Activated B cell treated with CpG ODN at 0.5 μM for 24 hours (primary cell): ENCODE measurements at regions not wholly inside any gene's neighbourhood (a gene's known extent, or its start where the extent isn't known, plus 50 kb on each side); places are given as distances from the start of the nearest gene placed in this dataset.

Experiments
- ATAC-seq: fragments of 200-7000 bp; cut with Tn5 transposase; one replicate; pipeline ENCODE4 v1.10.0; 2021; ENCODE audit warnings: low read depth, mild to moderate bottlenecking, moderate library complexity
- CTCF ChIA-PET: fragments of 350-600 bp; sonication (Branson Sonifier 250); formaldehyde crosslinking; loops from one replicate; lab custom pipeline; 2021; ENCODE audit warnings: antibody characterized with exemption; lab: Charles Lee
- POLR2A ChIA-PET: fragments of 350-600 bp; sonication (Branson Sonifier 250); formaldehyde crosslinking; loops from one replicate; lab custom pipeline; 2021; ENCODE audit warnings: antibody characterized with exemption; lab: Charles Lee
- DNase-seq: peaks from one replicate; pipeline ENCODE4 v3.0.0; 2022
- H3K27ac Mint-ChIP-seq: one replicate; pipeline ENCODE4 v1.8.0; 2020; ENCODE audit warnings: mixed read lengths
- H3K27me3 Mint-ChIP-seq: one replicate; pipeline ENCODE4 v1.8.0; 2021; ENCODE audit warnings: mixed read lengths
- H3K36me3 Mint-ChIP-seq: one replicate; pipeline ENCODE4 v1.8.0; 2021; ENCODE audit warnings: low read depth, mixed read lengths
- H3K4me1 Mint-ChIP-seq: one replicate; pipeline ENCODE4 v1.8.0; 2021; ENCODE audit warnings: mixed read lengths
- H3K4me3 Mint-ChIP-seq: one replicate; pipeline ENCODE4 v1.8.0; 2020; ENCODE audit warnings: mild to moderate bottlenecking, mixed read lengths
- H3K9me3 Mint-ChIP-seq: one replicate; pipeline ENCODE4 v1.8.0; 2020; ENCODE audit warnings: mixed read lengths
- intact Hi-C: fragments of 100-400 bp; cut with micrococcal nuclease; formaldehyde crosslinking; loops from one replicate; pipeline ENCODE4 v1.15.1; 2024
- TF ChIP-seq, protein P1 (sequence below): fragments of 200-600 bp; IDR thresholded peaks from one replicate; pipeline ENCODE4 v1.8.0; 2022; ENCODE audit warnings: antibody characterized with exemption, mild to moderate bottlenecking

- TF ChIP-seq, protein P1, sequence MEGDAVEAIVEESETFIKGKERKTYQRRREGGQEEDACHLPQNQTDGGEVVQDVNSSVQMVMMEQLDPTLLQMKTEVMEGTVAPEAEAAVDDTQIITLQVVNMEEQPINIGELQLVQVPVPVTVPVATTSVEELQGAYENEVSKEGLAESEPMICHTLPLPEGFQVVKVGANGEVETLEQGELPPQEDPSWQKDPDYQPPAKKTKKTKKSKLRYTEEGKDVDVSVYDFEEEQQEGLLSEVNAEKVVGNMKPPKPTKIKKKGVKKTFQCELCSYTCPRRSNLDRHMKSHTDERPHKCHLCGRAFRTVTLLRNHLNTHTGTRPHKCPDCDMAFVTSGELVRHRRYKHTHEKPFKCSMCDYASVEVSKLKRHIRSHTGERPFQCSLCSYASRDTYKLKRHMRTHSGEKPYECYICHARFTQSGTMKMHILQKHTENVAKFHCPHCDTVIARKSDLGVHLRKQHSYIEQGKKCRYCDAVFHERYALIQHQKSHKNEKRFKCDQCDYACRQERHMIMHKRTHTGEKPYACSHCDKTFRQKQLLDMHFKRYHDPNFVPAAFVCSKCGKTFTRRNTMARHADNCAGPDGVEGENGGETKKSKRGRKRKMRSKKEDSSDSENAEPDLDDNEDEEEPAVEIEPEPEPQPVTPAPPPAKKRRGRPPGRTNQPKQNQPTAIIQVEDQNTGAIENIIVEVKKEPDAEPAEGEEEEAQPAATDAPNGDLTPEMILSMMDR: no peak
- intact Hi-C loops: no loop called here
- Mint-ChIP-seq H3K27ac (no peak overlapping the region), H3K4me1 (no peaks in the 10 kb centered on the region), H3K27me3 (peaks cover 5% of the 10 kb centered on the region), H3K36me3 (no peaks in the 10 kb centered on the region), H3K9me3 (no peaks in the 10 kb centered on the region), H3K4me3 (no peak overlapping the region)
- ChIA-PET CTCF (no interaction called here), POLR2A (no interaction called here)
- no peak for DNase-seq
- no peak for ATAC-seq
These were observed 120.1 kb upstream of the TNR start for GRCh38 chr1:175863299-175864050.

- Mint-ChIP-seq H3K9me3 (no peaks in the 10 kb centered on the region), H3K4me3 (no peak overlapping the region), H3K4me1 (no peaks in the 10 kb centered on the region), H3K36me3 (no peaks in the 10 kb centered on the region), H3K27me3 (peaks cover 10% of the 10 kb centered on the region), H3K27ac (no peak overlapping the region)
- ATAC-seq: no peak
- TF ChIP-seq, protein P1: no peak
- no peak for DNase-seq
- intact Hi-C loops: no loop called here
- CTCF ChIA-PET: no interaction called here
- POLR2A ChIA-PET: no interaction called here
These were observed 119.0 kb upstream of the TNR start for GRCh38 chr1:175862408-175862807.

GRCh38 chr1:175861626-175862367, 118.4 kb upstream of the TNR start:
- no peak for DNase-seq
- Mint-ChIP-seq H3K4me1 (no peaks in the 10 kb centered on the region), H3K9me3 (no peaks in the 10 kb centered on the region), H3K36me3 (no peaks in the 10 kb centered on the region), H3K4me3 (no peak overlapping the region), H3K27ac (no peak overlapping the region), H3K27me3 (peaks cover 13% of the 10 kb centered on the region)
- ChIA-PET POLR2A (no interaction called here), CTCF (no interaction called here)
- intact Hi-C loops: no loop called here
- TF ChIP-seq, protein P1: no peak
- no peak for ATAC-seq

DNA sequence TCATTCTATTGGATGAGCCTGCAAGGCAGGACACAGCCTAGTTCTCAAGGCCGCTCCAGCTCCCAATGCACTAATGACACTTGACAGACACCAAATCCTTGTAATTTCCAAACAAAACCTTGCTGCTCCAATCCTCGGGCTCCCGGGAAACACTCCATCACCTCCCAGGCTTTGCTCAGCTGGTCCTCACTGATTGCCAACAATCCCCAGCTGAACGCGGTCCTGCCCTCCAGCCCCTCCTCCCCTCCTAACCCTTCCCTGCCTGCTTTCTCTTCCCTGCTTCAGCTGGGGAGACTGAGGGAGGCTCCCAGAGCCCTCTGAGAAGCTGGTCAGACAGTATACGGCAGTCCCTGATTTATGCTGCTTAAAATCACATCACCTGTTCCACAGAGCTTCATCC, 114.4 kb upstream of the TNR start:
- Mint-ChIP-seq H3K27me3 (peaks cover 10% of the 10 kb centered on the region), H3K4me3 (no peak overlapping the region), H3K36me3 (no peaks in the 10 kb centered on the region), H3K9me3 (no peaks in the 10 kb centered on the region), H3K4me1 (no peaks in the 10 kb centered on the region), H3K27ac (no peak overlapping the region)
- DNase-seq (no peak), ATAC-seq (no peak)
- ChIA-PET POLR2A (no interaction called here), CTCF (no interaction called here)
- TF ChIP-seq, protein P1: no peak
- intact Hi-C loops: no loop called here

DNA sequence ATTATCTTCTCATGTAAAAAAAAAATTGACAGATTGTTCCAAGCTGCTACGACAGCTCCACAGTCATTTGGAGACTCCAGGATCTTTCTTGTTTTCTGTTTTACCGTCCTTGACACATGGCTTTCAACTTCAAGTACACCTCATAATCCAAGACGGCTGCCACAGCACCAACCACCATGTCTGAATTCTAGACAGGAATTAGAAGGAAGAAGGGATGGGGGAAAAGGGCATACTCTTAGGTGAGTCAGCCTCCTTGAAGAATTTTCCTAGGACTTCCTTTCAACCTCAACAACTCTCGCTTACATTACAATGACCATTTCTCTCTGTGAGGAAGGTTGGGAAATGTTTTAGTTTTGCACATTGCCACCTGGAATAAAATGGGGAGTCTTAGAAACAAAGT, 110.3 kb upstream of the TNR start:
- ChIA-PET POLR2A (no interaction called here), CTCF (no interaction called here)
- TF ChIP-seq, protein P1: no peak
- H3K4me1 Mint-ChIP-seq: no peaks in the 10 kb centered on the region
- H3K27me3 Mint-ChIP-seq: peaks cover 10% of the 10 kb centered on the region
- H3K27ac Mint-ChIP-seq: no peak overlapping the region
- ATAC-seq (no peak), DNase-seq (no peak)
- H3K9me3 Mint-ChIP-seq: no peaks in the 10 kb centered on the region
- no peaks in the 10 kb centered on the region for H3K36me3 Mint-ChIP-seq
- no peak overlapping the region for H3K4me3 Mint-ChIP-seq
- intact Hi-C loops: no loop called here
